IPS-20b (cell line): ENCODE measurements at regions not wholly inside any gene's neighbourhood (a gene's known extent, or its start where the extent isn't known, plus 50 kb on each side); places are given as distances from the start of the nearest gene placed in this dataset.
A peak's percentile ranks its signal among the peaks of the same experiment; 100 is the strongest.

ENCODE experiments used
- H3K27ac ChIP-seq: one replicate; pipeline ENCODE4 v1.5.1; 2013; ENCODE audit warnings: low read length
- H3K27me3 ChIP-seq: 2 replicates; pipeline ENCODE4 v1.6.1; 2013; ENCODE audit warnings: mild to moderate bottlenecking, low read length, inconsistent platforms; ENCODE audit not compliant: insufficient read depth
- H3K36me3 ChIP-seq: 2 replicates; pipeline ENCODE4 v1.6.1; 2013; ENCODE audit warnings: low read depth, mild to moderate bottlenecking, inconsistent platforms, low read length, moderate library complexity; ENCODE audit not compliant: insufficient read depth
- H3K4me1 ChIP-seq: 2 replicates; pipeline ENCODE4 v1.6.1; 2013; ENCODE audit warnings: mild to moderate bottlenecking, control low read depth, inconsistent platforms, low read length, moderate library complexity; ENCODE audit not compliant: insufficient read depth
- H3K4me3 ChIP-seq: 2 replicates; pipeline ENCODE4 v1.5.1; 2013; ENCODE audit warnings: mild to moderate bottlenecking, low read length, inconsistent platforms
- H3K9ac ChIP-seq: 2 replicates; pipeline ENCODE4 v1.6.1; 2013; ENCODE audit warnings: low read depth, mild to moderate bottlenecking, inconsistent platforms, low read length, moderate library complexity
- H3K9me3 ChIP-seq: 2 replicates; pipeline ENCODE4 v1.6.1; 2013; ENCODE audit warnings: mild to moderate bottlenecking, low read depth, low read length, inconsistent platforms; ENCODE audit not compliant: insufficient read depth

- Histone ChIP-seq H3K27ac (peak overlapping the region; percentile 90), H3K4me1 (peaks cover 40% of the 10 kb centered on the region), H3K36me3 (no peaks in the 10 kb centered on the region), H3K4me3 (peak overlapping the region; percentile 32; the same call in 1 of the 2 replicates), H3K9me3 (no peaks in the 10 kb centered on the region), H3K9ac (peak overlapping the region; percentile 67; the same call in 1 of the 2 replicates), H3K27me3 (no peaks in the 10 kb centered on the region)
Observed at GRCh38 chr5:124234770-124235562, 511.5 kb downstream of the ZNF608 start.

GRCh38 chr5:124234022-124234769 is 512.2 kb downstream of the ZNF608 start:
- no peaks in the 10 kb centered on the region for H3K36me3 ChIP-seq
- peak overlapping the region; percentile 67; the same call in 1 of the 2 replicates for H3K9ac ChIP-seq
- H3K27ac ChIP-seq: peak overlapping the region; percentile 90
- peaks cover 40% of the 10 kb centered on the region for H3K4me1 ChIP-seq
- H3K9me3 ChIP-seq: peaks cover under 1% of the 10 kb centered on the region; the same call in 1 of the 2 replicates
- peak overlapping the region; percentile 32; the same call in 1 of the 2 replicates for H3K4me3 ChIP-seq
- no peaks in the 10 kb centered on the region for H3K27me3 ChIP-seq

DNA sequence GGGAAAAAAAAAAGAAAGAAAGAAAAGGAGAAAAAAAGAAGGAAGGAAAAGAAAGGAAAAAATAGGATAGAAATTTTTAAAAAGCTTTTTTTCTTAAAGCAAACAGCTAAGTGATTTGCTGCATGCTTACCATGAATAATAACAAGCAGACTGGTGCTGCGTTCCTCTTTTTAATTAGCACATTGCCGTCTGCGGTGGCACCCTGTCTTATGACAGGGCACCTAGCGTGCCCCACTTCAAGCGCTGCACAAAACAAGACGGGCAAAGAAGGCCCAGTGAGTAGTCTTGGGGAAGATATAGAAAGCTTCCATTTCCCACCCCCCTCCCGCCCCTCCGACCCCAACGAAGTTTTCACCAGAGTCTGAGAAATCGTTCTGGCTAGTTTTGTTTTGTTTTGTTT is 513.9 kb downstream of the ZNF608 start:
- Histone ChIP-seq H3K9me3 (peaks cover 5% of the 10 kb centered on the region; the same call in 1 of the 2 replicates), H3K9ac (peak overlapping the region; percentile 41; the same call in 1 of the 2 replicates), H3K27ac (no peak overlapping the region), H3K27me3 (no peaks in the 10 kb centered on the region), H3K4me3 (no peak overlapping the region), H3K4me1 (peaks cover 40% of the 10 kb centered on the region), H3K36me3 (no peaks in the 10 kb centered on the region)

GRCh38 chr5:124231802-124232201 is 514.6 kb downstream of the ZNF608 start:
- Histone ChIP-seq H3K9ac (peak overlapping the region; percentile 41; the same call in 1 of the 2 replicates), H3K4me3 (no peak overlapping the region), H3K36me3 (no peaks in the 10 kb centered on the region), H3K27ac (no peak overlapping the region), H3K9me3 (peaks cover 5% of the 10 kb centered on the region), H3K27me3 (no peaks in the 10 kb centered on the region), H3K4me1 (peaks cover 36% of the 10 kb centered on the region)

DNA sequence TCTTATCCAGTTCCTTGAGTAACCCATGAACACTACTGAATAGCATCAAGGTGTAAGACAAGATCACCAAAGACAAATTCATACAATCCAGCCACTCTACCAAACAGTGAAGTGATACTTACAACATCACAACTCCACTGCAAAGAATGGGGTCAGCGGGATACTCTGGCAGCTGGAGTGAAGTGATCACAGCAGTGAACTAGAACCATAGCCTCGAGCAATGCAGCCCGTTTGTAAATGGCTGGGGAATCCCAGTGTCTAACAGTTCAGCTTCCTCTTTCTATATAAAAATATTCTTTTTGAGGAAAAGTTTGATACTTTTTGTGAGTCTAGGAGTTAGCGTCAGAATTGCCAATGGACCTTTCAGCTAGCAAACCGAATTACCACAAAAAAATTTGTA is 515.2 kb downstream of the ZNF608 start:
- no peak overlapping the region for H3K27ac ChIP-seq
- peaks cover 5% of the 10 kb centered on the region for H3K9me3 ChIP-seq
- no peaks in the 10 kb centered on the region for H3K27me3 ChIP-seq
- no peaks in the 10 kb centered on the region for H3K36me3 ChIP-seq
- no peak overlapping the region for H3K9ac ChIP-seq
- no peak overlapping the region for H3K4me3 ChIP-seq
- peaks cover 30% of the 10 kb centered on the region for H3K4me1 ChIP-seq

GRCh38 chr5:124230456-124230855 is 516.0 kb downstream of the ZNF608 start:
- H3K27me3 ChIP-seq: no peaks in the 10 kb centered on the region
- no peak overlapping the region for H3K4me3 ChIP-seq
- H3K4me1 ChIP-seq: peaks cover 25% of the 10 kb centered on the region
- H3K9ac ChIP-seq: no peak overlapping the region
- no peak overlapping the region for H3K27ac ChIP-seq
- H3K36me3 ChIP-seq: no peaks in the 10 kb centered on the region
- H3K9me3 ChIP-seq: peaks cover 5% of the 10 kb centered on the region

DNA sequence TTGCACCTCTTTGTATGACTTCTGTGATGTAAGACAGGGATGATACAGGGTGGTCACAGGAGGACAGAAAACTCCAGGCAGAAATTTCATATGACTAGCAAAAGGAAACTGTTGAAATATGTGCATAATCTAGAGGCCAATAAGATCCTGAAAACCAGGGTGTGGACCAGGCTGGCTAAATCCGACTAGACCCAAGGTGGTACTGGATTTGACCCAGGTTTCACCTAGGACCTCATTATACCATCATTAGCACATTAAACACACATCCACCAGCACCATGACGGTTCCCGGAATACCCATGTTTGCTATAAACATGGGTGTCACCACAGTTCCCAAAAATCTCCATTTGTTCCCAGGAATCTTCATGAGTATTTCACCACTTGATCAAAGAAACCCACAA is 517.1 kb downstream of the ZNF608 start:
- H3K4me3 ChIP-seq: no peak overlapping the region
- no peaks in the 10 kb centered on the region for H3K27me3 ChIP-seq

GRCh38 chr5:124227914-124228313 is 518.5 kb downstream of the ZNF608 start:
- Histone ChIP-seq H3K27me3 (no peaks in the 10 kb centered on the region), H3K9me3 (peaks cover 5% of the 10 kb centered on the region), H3K36me3 (no peaks in the 10 kb centered on the region), H3K4me1 (peaks cover 6% of the 10 kb centered on the region; the same call in 1 of the 2 replicates), H3K9ac (no peak overlapping the region), H3K4me3 (no peak overlapping the region), H3K27ac (no peak overlapping the region)

More for the DNA sequence above, 517.1 kb downstream of the ZNF608 start:
- H3K27ac ChIP-seq: no peak overlapping the region
- peaks cover 14% of the 10 kb centered on the region; the same call in 1 of the 2 replicates for H3K4me1 ChIP-seq
- no peak overlapping the region for H3K9ac ChIP-seq
- peaks cover 5% of the 10 kb centered on the region for H3K9me3 ChIP-seq
- H3K36me3 ChIP-seq: no peaks in the 10 kb centered on the region

- Histone ChIP-seq H3K9me3 (no peaks in the 10 kb centered on the region), H3K27me3 (no peaks in the 10 kb centered on the region), H3K27ac (no peak overlapping the region), H3K4me1 (no peaks in the 10 kb centered on the region), H3K9ac (no peak overlapping the region), H3K4me3 (no peak overlapping the region), H3K36me3 (no peaks in the 10 kb centered on the region)
Observed at GRCh38 chr5:124220418-124220817, 526.0 kb downstream of the ZNF608 start.

DNA sequence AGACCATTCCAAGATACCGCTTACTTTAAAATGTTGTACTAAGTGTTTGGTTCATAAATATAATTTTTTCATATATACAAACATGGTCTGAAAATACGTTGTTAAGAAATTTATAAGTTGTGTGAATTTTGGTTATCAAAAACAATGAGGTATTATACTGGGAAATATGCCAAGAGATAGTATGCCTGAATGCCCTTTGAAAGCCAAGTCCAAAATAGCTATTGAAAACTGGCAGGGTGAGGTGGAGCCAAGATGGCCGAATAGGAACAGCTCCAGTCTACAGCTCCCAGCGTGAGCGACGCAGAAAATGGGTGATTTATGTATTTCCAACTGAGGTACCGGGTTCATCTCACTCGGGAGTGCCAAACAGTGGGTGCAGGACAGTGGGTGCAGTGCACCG is 533.5 kb downstream of the ZNF608 start:
- Histone ChIP-seq H3K36me3 (no peaks in the 10 kb centered on the region), H3K9ac (no peak overlapping the region), H3K27ac (no peak overlapping the region), H3K9me3 (peaks cover 28% of the 10 kb centered on the region), H3K4me1 (no peaks in the 10 kb centered on the region), H3K27me3 (no peaks in the 10 kb centered on the region), H3K4me3 (no peak overlapping the region)

DNA sequence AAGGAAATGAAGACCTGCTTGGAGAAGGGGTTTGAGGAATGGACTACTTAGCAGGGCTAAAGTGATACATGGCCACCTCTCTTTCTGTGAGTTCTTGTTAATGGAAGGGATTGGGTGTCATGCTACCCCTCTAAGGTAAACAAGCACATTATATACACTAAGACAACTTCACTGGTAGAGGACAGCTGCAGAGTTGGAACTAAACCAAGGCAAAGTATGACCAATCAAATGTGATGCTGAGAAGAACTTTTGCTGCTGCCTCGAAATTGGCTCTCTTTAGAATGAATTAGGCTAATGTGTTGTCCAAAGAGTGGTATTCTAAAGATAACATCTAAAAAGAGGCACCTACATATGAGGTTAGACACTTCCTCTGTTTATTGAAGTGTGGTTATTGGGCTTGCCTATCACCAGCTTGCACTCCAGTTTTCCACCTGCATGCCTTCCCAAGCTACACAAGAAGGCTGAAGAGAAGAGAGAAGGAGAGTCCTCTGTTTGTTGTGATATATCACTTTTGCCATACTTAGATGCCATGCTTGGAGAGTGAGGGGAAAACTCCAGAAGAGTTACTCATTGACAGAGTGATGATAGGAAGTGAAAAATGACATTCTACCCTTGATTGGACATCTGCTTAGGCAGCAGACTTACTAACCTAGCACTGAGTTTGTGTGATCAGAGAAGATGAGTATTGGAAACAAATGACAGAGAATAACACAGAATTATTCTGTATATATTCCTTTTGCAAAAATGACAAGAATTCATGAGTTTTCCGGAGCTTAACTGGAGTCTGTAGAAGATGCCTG is 536.1 kb downstream of the ZNF608 start:
- Histone ChIP-seq H3K4me3 (no peak overlapping the region), H3K9me3 (peaks cover 29% of the 10 kb centered on the region), H3K27me3 (no peaks in the 10 kb centered on the region), H3K9ac (no peak overlapping the region), H3K27ac (no peak overlapping the region), H3K4me1 (no peaks in the 10 kb centered on the region), H3K36me3 (no peaks in the 10 kb centered on the region)
